GM18498 (cell line): ENCODE measurements at regions not wholly inside any gene's neighbourhood (a gene's known extent, or its start where the extent isn't known, plus 50 kb on each side); places are given as distances from the start of the nearest gene placed in this dataset.

Experiments
- ATAC-seq: cut with Tn5 transposase; IDR thresholded peaks from one replicate; pipeline ENCODE4 v1.9.1; 2021; ENCODE audit warnings: mild to moderate bottlenecking, moderate library complexity; ENCODE audit not compliant: unreplicated experiment

DNA sequence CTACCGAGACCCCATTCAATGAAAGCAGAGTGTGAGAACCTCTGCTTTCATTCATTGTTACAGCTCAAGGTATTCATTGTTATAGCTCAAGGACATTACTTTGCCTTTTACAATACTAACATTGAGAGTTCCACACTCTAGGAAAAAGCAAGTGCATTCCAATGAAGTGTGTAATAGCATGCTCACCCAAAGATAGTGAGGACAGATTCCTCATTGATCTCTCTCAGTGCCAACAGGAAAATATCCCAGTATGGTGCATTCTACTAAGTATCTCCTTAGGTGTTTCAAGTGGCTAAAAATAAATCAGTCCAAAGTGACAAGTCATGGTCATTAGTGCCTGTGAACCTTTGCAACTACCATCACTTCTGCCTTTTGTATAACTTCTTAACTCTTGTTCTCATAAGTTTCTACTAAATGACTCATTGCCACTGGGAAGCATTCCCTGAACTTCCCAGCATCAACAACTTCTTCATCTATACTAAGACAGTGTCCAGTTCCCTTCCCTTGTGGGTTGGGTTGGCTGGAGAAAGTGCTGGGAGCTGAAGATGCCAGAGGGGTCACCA, 140.7 kb upstream of the STXBP5 start:
- ATAC-seq = no peak

DNA sequence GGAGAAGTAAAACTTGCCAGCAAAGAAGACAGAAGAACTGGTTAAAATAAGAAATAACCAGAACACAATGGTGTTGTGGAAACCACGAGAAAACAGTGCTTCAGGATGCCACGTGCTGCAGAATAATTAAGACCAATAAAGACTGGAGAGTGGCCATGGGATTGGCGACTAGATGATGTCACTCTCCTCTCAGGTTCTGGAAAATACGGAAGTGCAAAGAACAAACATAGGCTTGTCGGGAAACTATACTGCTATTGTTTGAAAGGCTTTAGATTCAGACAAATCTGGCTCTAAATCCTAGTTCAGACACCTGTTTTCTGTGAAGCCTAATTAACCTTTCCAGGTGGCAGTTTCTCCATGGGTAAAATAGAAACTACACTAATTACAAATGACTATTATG, 138.4 kb upstream of the STXBP5 start:
- no peak for ATAC-seq

DNA sequence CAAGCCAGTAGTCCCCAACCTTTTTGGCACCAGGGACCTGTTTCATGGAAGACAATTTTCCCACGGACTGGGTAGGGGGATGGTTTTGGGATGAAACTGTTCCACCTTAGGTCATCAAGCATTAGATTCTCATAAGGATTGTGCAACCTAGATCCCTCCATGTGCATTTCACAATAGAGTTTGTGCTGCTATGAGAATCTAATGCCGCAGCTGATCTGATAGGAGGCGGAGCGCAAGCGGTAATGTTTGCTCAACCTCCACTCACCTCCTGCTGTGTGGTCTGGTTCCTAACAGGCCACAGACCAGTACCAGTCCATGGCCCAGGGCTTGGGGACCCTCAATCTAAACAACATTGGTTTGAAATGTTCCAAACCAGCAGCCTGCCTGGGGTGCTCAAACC, 137.0 kb upstream of the STXBP5 start:
- no peak for ATAC-seq

DNA sequence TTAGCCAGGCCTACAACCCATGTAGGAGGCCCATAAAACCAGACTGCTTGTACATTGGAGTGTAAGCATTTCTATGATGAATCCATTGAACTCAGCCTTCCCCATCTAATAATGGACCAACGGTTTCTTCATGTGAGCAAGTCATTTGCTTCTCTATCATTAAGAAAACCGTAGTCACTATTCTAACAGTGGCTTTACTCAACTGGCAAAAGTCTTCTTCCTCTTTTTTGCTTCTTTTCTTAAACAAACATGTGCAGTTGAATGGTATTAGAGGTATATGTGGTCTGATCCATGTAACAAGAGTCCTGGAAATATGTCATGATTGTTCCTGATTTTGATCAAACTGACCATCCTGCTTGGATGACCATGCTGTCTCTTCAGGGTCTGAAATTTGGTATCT, 132.4 kb upstream of the STXBP5 start:
- ATAC-seq = no peak

DNA sequence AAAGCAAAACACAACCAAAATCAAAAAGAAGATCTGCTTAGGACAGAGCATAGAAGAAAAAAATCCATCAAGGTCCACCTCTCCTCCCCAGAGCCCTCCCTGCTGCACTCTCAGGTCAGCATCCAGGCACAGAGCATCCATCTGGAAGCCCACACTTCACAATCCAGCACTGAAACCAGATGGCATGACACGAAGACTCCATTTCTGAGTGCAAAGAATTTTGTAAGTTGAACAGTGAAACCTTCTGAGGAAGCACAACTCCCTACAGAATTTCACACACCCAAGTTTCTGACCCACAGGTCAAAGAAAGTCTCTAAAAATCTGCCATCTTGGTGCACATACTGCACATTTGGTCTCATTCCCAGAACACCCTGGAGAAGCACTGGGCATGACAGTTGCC, 128.8 kb upstream of the STXBP5 start:
- ATAC-seq = no peak

DNA sequence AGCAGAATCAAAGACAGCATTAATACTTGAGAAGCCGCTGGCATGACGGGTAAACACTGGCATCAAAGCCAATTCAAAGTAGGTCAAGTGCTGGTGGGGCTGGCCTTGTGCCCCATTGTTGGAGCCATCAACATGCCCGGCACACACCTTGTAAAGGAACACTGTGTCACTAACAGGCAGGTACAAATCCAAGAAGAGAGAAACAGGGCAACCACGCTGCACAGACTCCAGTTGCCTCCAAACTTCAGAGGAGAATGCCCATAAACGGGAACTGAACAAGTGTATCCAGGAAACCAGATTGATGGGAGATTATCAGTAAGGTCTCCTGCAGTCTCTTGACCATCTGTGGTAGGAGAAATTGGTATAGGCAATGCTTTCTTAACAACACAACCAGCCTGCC, 127.0 kb upstream of the STXBP5 start:
- no peak for ATAC-seq

DNA sequence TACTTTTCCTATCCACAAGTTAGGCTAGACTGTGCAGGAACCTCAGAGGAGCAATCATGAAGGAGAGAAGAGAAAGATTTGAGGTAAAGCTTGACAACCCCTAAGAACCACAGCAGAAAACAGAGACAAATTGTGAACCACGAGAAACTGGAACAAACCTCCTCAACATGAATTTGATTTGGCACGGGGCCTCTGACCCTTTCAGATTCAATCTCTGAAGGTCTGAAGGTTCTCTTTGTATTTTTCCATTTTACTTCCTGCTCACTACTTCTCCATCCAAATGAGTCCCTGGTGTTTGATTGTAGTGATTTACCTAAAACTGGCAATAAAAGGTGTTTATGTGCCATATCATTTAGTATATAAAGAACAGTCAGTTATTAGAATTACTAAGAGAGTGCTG, 126.1 kb upstream of the STXBP5 start:
- no peak for ATAC-seq

DNA sequence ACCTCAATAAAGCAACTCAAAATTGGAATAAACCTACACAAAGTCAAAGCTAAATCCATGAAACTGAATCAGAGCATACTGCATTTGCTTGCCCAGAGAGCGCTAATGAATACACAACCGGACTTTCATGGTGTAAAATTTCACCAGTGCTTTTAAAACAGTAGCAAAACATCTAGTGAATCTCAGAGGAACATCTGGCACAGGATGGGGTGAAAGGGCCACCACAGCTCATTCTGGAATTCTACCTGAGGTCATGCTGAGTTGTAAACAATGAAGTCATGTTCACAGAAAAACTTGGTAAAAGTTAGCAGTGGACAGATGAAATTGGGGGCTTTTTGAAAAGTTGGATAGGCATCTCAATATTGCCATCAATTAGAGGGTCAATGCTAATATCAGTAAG, 125.6 kb upstream of the STXBP5 start:
- no peak for ATAC-seq

DNA sequence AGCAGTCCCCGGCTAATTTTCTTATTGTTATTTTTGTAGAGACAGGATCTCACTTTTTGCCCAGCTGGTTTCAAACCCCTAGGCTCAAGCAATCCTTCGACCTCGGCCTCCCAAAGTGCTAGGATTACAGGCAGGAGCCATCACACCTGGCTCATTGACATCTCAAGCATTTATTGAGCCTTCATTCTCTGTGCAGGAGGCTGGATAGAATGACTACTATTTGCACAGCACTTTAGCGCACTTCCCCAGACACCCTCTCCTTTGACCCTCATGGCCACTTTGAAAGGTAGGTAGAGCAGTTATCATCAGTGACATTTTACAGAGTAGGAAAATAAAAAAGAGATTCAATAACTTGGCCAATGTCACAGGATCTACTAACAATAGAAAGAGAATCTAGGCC, 124.0 kb upstream of the STXBP5 start:
- ATAC-seq = no peak

DNA sequence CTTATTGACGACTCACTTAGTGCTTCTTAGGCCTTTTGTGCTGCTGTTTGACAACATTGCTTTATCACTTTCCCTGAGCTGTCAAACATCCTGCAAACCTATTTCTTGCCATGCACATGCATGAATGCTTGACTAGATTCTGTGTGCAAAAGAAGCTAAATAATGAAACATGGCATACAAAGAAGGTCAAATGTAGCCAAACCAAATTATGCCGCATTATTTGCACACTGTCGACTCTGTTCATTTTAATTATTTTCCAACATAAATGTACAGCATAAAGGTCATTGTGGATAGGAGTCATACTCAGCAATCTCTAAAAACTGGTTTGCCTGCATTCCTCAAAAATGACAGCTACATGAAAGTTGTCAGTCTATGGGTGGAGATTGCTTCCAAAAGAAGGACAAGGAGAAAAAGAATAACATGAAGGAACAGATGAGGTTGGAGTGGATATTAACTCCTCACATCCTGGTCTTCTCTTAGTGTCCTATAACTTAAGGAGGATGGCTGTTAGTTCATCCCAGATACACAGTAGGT, 123.1 kb upstream of the STXBP5 start:
- ATAC-seq = no peak

DNA sequence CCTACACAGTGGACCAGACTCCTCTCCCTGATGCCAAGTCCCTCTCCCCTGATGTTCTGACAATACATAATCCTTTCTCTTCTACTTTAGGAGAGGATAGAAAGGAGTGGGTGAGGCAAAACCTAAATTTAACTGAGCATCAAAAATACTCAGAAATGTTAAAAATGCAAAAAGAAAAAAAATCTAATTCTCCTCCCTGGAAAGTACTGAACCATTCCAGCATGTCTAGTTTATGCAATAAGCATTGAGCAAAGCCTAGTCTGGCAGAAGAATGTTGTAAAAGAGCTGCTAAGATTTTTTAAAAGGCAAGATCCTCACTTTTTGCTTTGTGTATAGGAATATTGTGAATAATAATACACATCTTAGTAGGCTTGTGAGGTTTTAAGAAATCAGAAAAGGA, 116.6 kb upstream of the STXBP5 start:
- ATAC-seq = no peak

DNA sequence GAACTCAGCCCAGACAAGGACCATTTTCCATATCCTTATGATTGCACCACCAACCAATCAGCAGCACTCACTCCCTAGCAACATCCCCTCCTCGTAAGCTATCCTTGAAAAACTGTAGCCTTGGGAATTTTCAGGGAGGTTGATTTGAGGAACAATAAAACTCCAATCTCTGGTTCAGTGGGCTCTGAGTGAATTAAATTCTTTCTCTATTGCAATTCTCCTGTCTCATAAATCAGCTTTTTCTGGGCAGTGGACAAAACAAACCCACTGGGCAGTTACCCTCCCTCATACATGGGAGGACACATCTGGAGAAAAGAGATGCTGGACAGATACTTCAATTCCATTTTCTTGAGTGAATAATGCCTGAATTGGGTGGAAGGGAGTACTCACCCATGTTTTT, 115.4 kb upstream of the STXBP5 start:
- no peak for ATAC-seq

DNA sequence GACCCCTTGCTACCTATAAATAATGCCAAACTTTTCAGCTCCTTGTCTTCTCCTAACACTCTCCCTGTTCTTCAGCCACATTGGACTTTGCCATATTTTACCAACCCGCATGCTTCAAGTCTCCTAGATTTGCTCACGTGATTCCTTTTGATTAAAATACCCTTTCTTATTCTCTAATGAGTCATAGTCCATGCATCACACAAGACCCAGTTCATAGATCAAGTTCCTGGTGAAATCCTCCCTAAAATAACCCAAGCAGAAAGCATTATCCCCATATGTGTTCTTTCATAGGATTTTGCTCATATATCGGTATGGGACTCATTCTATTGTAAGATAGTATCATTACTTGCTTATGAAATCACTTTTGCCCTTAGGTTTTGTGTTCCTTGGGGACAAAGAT, 108.9 kb upstream of the STXBP5 start:
- ATAC-seq = no peak

DNA sequence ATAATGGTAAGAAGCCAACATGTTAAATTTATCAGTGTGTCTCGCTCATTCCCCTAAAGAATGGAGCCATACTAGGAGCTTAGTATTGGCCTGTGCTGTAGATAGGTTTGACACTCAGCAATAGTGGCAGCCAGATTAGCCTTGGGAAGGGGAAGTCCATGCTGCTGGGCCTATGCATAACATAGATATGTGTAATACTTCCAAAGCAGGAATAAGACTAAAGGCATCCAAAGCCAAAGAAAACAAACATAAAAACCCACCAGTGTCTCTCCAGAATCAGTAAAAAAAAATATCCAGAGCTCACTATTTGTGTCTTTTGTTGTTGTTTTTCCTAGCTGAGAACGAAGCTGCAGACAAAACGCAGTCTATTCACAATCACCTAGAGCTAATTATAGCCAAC, 104.2 kb upstream of the STXBP5 start:
- ATAC-seq = no peak

DNA sequence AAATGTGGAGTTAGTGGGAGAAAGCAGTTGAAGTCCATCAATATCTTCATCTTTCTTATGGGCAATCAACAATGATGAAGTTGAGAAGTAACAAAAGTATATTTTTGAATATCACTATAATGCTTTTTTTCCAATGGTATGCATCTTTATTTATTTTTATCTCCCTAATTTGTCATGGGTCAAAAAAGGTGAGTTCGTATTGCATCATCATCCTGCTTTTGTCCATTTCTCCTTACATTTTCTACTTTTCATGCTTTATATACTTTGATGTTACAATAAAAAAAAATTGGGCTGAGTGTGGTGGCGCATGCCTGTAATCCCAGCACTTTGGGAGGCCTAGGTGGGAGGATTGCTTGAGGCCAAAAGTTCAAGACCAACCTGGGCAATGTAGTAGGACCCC, 101.2 kb upstream of the STXBP5 start:
- no peak for ATAC-seq

DNA sequence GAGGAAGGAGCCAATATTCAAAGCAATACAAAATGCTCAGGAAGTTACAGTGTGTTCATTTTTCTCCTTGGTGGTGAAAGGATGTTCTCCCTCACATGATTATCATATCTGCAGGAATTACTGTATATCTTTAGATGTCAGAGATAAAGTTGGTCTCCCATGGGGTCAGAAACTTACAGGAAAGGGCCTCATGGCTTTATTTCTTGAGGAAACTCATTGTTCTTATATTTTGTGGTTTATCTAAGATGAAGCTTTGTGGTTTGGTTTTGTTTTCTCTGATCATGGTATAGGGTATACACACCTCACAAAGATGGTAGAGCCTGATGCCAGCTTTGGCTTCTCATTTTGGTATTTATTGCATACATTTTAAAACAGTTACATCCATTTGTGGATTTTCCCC, 100.5 kb upstream of the STXBP5 start:
- no peak for ATAC-seq

DNA sequence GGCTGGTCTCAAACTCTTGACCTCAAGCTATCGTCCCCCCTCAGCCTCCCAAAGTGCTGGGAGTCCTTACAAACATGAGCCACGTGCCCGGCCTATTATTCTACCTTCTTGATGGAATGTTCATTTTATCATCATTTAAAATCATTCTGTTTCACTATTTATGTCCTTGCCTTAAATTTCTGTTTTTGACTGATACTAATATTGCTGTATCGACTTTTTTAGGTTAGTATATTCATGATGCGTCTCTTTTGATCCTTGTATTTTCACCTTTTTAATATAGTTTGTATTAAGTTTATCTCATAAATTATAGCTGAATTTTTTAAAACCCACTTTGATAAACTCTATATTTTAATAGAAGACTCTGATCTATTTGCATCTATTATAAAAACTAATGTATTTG, 98.4 kb upstream of the STXBP5 start:
- no peak for ATAC-seq

DNA sequence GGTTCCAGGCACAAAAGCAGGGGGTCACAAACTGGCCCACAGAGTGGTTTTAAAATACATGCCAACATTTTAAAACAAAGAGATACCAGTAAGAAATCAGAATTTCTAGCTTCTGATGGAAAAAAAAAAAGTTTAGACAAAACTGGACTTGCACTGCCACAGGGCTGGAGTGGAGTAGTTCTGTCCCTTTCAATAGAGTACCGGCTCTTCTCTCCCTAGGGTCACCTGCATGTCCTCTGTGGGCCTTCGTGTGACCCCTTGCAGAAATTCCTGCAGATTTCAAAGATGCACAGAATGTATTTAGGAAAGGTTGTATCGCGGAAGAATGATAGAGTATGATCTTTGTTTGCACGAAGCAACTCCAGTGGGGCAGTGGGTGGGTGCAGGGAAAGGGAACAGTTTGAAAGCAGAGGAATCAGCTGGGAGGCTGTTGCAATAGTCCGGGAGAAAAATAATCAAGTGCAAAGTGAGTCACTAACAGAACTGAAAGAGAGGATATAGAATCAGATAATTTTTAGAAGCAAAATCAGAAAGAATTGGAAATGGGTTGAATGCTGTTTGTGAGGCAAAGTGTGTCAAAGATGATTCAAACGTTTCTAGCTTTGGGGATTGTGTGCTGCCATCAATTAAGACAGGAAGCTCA, 97.3 kb upstream of the STXBP5 start:
- no peak for ATAC-seq

DNA sequence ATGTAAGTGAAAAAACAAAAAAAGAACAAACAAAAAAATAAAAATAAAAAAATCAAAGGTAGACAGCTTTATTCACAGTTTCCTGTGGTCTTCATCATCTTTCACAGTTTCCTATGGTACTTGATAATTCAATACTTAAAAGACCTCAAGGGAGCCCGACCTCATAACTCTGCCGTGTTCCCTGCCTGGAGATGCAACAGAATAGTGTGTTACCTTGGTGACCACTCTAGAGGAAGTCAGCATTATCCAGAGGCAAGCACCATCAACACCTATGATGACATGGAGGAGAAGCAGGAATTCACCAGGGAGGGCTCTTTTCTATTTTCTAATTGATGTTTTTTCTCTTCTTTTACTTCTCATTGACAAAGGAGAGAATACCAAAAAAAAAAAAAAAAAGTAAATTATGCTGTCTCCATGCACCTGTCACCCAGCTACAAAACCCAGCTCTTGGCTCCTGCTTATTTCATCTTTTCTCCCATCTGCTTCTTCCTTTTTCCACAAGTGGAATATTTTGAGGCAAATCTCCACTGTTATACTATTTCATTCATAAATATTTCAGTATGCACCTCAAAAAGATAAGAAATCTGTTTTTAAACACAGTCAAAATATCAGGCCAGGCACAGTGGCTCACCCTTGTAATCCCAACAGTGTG, 95.8 kb upstream of the STXBP5 start:
- no peak for ATAC-seq

DNA sequence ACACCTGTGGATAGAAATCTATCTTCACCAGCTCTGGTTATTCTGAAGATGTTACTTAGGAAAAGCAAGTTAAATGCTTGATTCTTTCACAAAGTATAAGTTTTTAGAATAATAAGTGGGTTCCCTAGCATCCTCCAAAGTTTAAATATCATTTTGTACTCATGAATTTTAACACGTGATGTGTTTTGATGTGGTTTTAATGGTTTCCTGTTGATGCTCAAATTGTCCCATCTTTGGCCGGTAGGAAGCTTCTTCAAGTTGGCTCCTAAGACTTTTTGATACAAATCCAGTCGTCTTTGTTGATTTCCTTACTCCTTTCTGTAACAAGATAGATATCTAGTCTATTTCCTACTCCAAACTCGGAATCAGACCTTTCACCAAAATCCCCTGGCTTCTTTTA, 94.5 kb upstream of the STXBP5 start:
- no peak for ATAC-seq

DNA sequence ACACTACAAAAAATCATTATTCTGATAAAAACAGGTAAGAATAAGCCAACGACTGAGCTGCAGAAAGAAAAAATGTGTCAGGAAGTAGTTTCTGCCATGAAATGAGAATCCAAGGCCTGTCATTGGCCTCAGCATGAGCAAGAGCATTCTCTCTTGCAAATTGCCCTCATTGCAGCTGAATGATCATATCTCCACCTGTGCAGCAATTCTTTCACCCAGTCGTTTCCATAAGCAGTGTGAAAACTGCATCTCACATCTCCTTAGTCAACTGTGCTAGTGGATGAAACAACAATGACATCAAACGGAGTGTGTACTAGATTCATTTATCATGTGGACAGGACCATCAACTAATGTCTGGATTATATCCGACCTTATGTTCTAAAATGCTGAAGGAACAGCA, 88.2 kb upstream of the STXBP5 start:
- no peak for ATAC-seq

DNA sequence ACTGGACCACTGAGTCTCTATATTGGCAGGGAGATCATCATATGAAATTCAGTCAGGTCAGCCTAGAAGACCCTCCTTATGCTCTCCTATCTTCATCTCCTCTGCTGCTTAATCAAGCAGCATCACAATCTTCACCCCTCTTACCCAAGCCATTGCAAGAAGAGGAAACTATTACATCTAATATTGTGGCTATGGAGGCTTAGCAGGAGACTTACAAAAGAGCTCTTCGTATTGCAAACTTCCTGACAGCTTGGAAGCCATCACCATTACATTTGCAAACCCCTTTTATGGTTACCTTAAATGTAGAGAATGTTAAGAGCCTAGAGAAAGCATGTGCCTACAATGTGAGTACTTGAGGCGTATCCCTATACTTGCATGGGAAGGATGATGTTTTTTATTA, 87.2 kb upstream of the STXBP5 start:
- ATAC-seq = no peak

DNA sequence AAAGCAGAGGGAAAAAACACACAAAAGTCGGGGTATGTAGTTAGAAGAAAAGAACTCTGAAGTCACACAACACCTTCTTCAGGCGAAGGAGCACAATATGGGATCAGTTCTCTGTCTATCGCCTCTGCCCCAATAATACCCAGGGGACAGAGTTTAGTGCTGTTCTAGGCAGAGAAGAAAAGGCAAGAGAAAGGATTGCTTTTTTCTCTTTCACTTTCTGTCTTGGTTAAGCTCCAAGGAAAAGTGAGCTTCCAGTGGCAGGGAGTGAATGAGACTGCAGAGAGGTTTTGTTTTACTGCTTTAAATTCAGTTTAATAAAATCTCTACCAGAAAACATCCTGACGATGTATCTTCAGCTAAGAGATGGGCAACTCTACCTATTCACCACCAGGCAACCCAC, 86.6 kb upstream of the STXBP5 start:
- no peak for ATAC-seq
